WTC11 (cell line): ENCODE measurements at regions not wholly inside any gene's neighbourhood (a gene's known extent, or its start where the extent isn't known, plus 50 kb on each side); places are given as distances from the start of the nearest gene placed in this dataset.

Experiments
- ATAC-seq: fragments of 200-7000 bp; cut with Tn5 transposase; 2 replicates; pipeline ENCODE4 v1.10.0; 2021; ENCODE audit warnings: mild to moderate bottlenecking, moderate library complexity
- CTCF ChIA-PET: fragments of 300-600 bp; sonication (Branson Sonifier 250); formaldehyde crosslinking; loops from one replicate; lab custom pipeline; 2021; ENCODE audit warnings: antibody characterized with exemption; lab: Charles Lee
- POLR2A ChIA-PET: fragments of 350-600 bp; sonication (Branson Sonifier 250); formaldehyde crosslinking; loops from one replicate; lab custom pipeline; 2021; ENCODE audit warnings: antibody characterized with exemption; lab: Charles Lee
- DNase-seq: peaks from one replicate; pipeline ENCODE4 v3.0.0; 2021; ENCODE audit warnings: low spot score
- H3K27ac Mint-ChIP-seq: 2 replicates; pipeline ENCODE4 v1.8.0; 2021; ENCODE audit warnings: mixed read lengths
- H3K27me3 Mint-ChIP-seq: 2 replicates; pipeline ENCODE4 v1.8.0; 2021; ENCODE audit warnings: low read depth, mild to moderate bottlenecking, moderate library complexity, mixed read lengths
- H3K36me3 Mint-ChIP-seq: 2 replicates; pipeline ENCODE4 v1.8.0; 2021; ENCODE audit warnings: mixed read lengths
- H3K4me1 Mint-ChIP-seq: 2 replicates; pipeline ENCODE4 v1.8.0; 2022; ENCODE audit warnings: mixed read lengths
- H3K4me3 Mint-ChIP-seq: 2 replicates; pipeline ENCODE4 v1.8.0; 2021; ENCODE audit warnings: mild to moderate bottlenecking, moderate library complexity, mixed read lengths
- H3K9me3 Mint-ChIP-seq: 2 replicates; pipeline ENCODE4 v1.8.0; 2021; ENCODE audit warnings: mixed read lengths
- CBFB ChIP-seq: sonication (generic); formaldehyde crosslinking; IDR thresholded peaks from 2 replicates; pipeline ENCODE4 v1.8.1; 2022; ENCODE audit warnings: mild to moderate bottlenecking, low read depth, missing genetic modification reagents
- CREB1 ChIP-seq: sonication (generic); formaldehyde crosslinking; IDR thresholded peaks from 2 replicates; pipeline ENCODE4 v1.8.0; 2023; ENCODE audit warnings: mild to moderate bottlenecking, missing genetic modification reagents
- ELF4 ChIP-seq: sonication (generic); formaldehyde crosslinking; IDR thresholded peaks from 2 replicates; pipeline ENCODE4 v1.8.1; 2022; ENCODE audit warnings: low read depth, mild to moderate bottlenecking, moderate library complexity, missing genetic modification reagents
- ESRRA ChIP-seq: sonication (generic); formaldehyde crosslinking; IDR thresholded peaks from 2 replicates; pipeline ENCODE4 v1.8.1; 2022; ENCODE audit warnings: mild to moderate bottlenecking, missing genetic modification reagents, borderline replicate concordance
- GABPB1 ChIP-seq: sonication (generic); formaldehyde crosslinking; IDR thresholded peaks from 2 replicates; pipeline ENCODE4 v1.8.1; 2023; ENCODE audit warnings: mild to moderate bottlenecking, missing genetic modification reagents
- HMGA2 ChIP-seq: fragments of 250-450 bp; sonication (Bioruptor Pico); IDR thresholded peaks from 2 replicates; pipeline ENCODE4 v1.4.0; 2021; ENCODE audit warnings: mild to moderate bottlenecking, moderate library complexity
- JUN ChIP-seq: sonication (generic); formaldehyde crosslinking; IDR thresholded peaks from 2 replicates; pipeline ENCODE4 v1.8.0; 2023; ENCODE audit warnings: mild to moderate bottlenecking, missing genetic modification reagents
- MXD4 ChIP-seq: fragments of 250-450 bp; sonication (Bioruptor Pico); IDR thresholded peaks from 2 replicates; pipeline ENCODE4 v1.8.0; 2021; ENCODE audit warnings: mild to moderate bottlenecking, moderate library complexity, borderline replicate concordance
- MYBL2 ChIP-seq: sonication (generic); formaldehyde crosslinking; IDR thresholded peaks from 2 replicates; pipeline ENCODE4 v1.8.1; 2023; ENCODE audit warnings: mild to moderate bottlenecking, moderate library complexity, missing genetic modification reagents
- NFATC4 ChIP-seq: fragments of 250-450 bp; sonication (Bioruptor Pico); IDR thresholded peaks from 2 replicates; pipeline ENCODE4 v1.9.0; 2021; ENCODE audit warnings: mild to moderate bottlenecking
- NFE2L1 ChIP-seq: sonication (generic); formaldehyde crosslinking; IDR thresholded peaks from 2 replicates; pipeline ENCODE4 v1.8.1; 2023; ENCODE audit warnings: missing genetic modification reagents
- NR1H2 ChIP-seq: sonication (generic); formaldehyde crosslinking; IDR thresholded peaks from 2 replicates; pipeline ENCODE4 v1.9.0; 2021; ENCODE audit warnings: mild to moderate bottlenecking, moderate library complexity, missing genetic modification reagents
- NR3C1 ChIP-seq: sonication (generic); formaldehyde crosslinking; conservative IDR thresholded peaks from 2 replicates; pipeline ENCODE4 v1.8.1; 2023; ENCODE audit warnings: low read depth, mild to moderate bottlenecking, missing genetic modification reagents
- OVOL2 ChIP-seq: fragments of 250-450 bp; sonication (Bioruptor Pico); IDR thresholded peaks from 2 replicates; pipeline ENCODE4 v1.9.0; 2021; ENCODE audit warnings: mild to moderate bottlenecking, borderline replicate concordance
- PRRX2 ChIP-seq: fragments of 250-450 bp; sonication (Bioruptor Pico); IDR thresholded peaks from 2 replicates; pipeline ENCODE4 v1.8.0; 2021; ENCODE audit warnings: mild to moderate bottlenecking
- SOX15 ChIP-seq: fragments of 250-450 bp; sonication (Bioruptor Pico); IDR thresholded peaks from 2 replicates; pipeline ENCODE4 v1.9.0; 2021; ENCODE audit warnings: mild to moderate bottlenecking
- TCF7 ChIP-seq: sonication (generic); formaldehyde crosslinking; IDR thresholded peaks from 2 replicates; pipeline ENCODE4 v1.8.0; 2022; ENCODE audit warnings: mild to moderate bottlenecking, low read depth, missing genetic modification reagents, moderate library complexity
- TP53 ChIP-seq: sonication (generic); formaldehyde crosslinking; IDR thresholded peaks from 2 replicates; pipeline ENCODE4 v1.8.1; 2023; ENCODE audit warnings: mild to moderate bottlenecking, missing genetic modification reagents
- USF1 ChIP-seq: sonication (generic); formaldehyde crosslinking; IDR thresholded peaks from 2 replicates; pipeline ENCODE4 v1.8.0; 2022; ENCODE audit warnings: mild to moderate bottlenecking, missing genetic modification reagents
- ZNF138 ChIP-seq: sonication (generic); formaldehyde crosslinking; conservative IDR thresholded peaks from 2 replicates; pipeline ENCODE4 v1.8.1; 2022; ENCODE audit warnings: mild to moderate bottlenecking, moderate library complexity, missing genetic modification reagents
- ZNF219 ChIP-seq: sonication (generic); formaldehyde crosslinking; IDR thresholded peaks from 2 replicates; pipeline ENCODE4 v1.8.0; 2023; ENCODE audit warnings: missing genetic modification reagents, mild to moderate bottlenecking, borderline replicate concordance
- ZNF263 ChIP-seq: sonication (generic); formaldehyde crosslinking; IDR thresholded peaks from 2 replicates; pipeline ENCODE4 v1.8.1; 2022; ENCODE audit warnings: low read depth, mild to moderate bottlenecking, moderate library complexity, missing genetic modification reagents
- ZNF281 ChIP-seq: sonication (generic); formaldehyde crosslinking; IDR thresholded peaks from 2 replicates; pipeline ENCODE4 v1.8.0; 2023; ENCODE audit warnings: mild to moderate bottlenecking, missing genetic modification reagents
- ZNF671 ChIP-seq: fragments of 250-450 bp; sonication (Bioruptor Pico); IDR thresholded peaks from 2 replicates; pipeline ENCODE4 v1.8.0; 2021; ENCODE audit warnings: mild to moderate bottlenecking
- TF ChIP-seq, protein P1 (sequence below): fragments of 250-450 bp; sonication (Bioruptor Pico); IDR thresholded peaks from 2 replicates; pipeline ENCODE4 v1.9.0; 2021; ENCODE audit warnings: mild to moderate bottlenecking
- TF ChIP-seq, protein P2 (sequence below): sonication (generic); formaldehyde crosslinking; conservative IDR thresholded peaks from 2 replicates; pipeline ENCODE4 v1.8.1; 2023; ENCODE audit warnings: mild to moderate bottlenecking, low read depth, missing genetic modification reagents, moderate library complexity

DNA sequence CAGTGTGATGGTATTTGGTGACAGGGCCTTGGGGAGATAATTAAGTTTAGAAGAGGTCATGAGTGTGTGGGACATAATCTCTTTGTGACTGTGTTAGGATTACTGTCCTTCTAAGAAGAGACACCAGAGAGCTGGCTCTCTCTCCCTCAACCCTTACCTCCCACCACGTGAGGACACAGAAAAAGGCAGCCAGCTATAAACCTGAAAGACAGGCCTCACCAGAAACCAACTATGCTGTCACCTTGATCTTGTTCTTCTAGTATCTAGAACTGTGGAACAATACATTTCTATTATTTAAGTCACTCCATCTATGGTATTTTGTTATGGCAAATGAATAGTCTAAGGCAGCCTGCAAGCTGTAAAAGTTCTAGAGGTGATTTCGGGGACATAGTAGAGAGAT lies 203.7 kb downstream of the OTOR start:
- TF ChIP-seq HMGA2 (CRISPR knock-in tag), result no peak
- TF ChIP-seq, protein P1, sequence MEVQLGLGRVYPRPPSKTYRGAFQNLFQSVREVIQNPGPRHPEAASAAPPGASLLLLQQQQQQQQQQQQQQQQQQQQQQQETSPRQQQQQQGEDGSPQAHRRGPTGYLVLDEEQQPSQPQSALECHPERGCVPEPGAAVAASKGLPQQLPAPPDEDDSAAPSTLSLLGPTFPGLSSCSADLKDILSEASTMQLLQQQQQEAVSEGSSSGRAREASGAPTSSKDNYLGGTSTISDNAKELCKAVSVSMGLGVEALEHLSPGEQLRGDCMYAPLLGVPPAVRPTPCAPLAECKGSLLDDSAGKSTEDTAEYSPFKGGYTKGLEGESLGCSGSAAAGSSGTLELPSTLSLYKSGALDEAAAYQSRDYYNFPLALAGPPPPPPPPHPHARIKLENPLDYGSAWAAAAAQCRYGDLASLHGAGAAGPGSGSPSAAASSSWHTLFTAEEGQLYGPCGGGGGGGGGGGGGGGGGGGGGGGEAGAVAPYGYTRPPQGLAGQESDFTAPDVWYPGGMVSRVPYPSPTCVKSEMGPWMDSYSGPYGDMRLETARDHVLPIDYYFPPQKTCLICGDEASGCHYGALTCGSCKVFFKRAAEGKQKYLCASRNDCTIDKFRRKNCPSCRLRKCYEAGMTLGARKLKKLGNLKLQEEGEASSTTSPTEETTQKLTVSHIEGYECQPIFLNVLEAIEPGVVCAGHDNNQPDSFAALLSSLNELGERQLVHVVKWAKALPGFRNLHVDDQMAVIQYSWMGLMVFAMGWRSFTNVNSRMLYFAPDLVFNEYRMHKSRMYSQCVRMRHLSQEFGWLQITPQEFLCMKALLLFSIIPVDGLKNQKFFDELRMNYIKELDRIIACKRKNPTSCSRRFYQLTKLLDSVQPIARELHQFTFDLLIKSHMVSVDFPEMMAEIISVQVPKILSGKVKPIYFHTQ (CRISPR knock-in tag), result no peak
- TF ChIP-seq ESRRA (CRISPR knock-in tag), result no peak
- no peak for TF ChIP-seq PRRX2
- no peak for TF ChIP-seq ZNF263
- no peak for TF ChIP-seq ZNF219 (CRISPR knock-in tag)
- TF ChIP-seq ZNF281 (CRISPR knock-in tag), result no peak
- no peak for TF ChIP-seq CBFB (CRISPR knock-in tag)
- no peak for TF ChIP-seq ZNF138 (CRISPR knock-in tag)
- no peak for TF ChIP-seq SOX15 (CRISPR knock-in tag)
- no peak for TF ChIP-seq NFE2L1
- no peak for TF ChIP-seq USF1 (CRISPR knock-in tag)
- no peak for TF ChIP-seq NFATC4 (CRISPR knock-in tag)
- no peak for TF ChIP-seq TP53 (CRISPR knock-in tag)
- no peak for TF ChIP-seq ZNF671 (CRISPR knock-in tag)
- no peak for TF ChIP-seq GABPB1 (CRISPR knock-in tag)
- TF ChIP-seq, all 79 proteins: peak for 0
- no peaks in the 10 kb centered on the region for H3K27me3 Mint-ChIP-seq
- POLR2A ChIA-PET, result no interaction called here
- H3K27ac Mint-ChIP-seq, result no peak overlapping the region
- no peak for ATAC-seq
- H3K4me3 Mint-ChIP-seq, result no peak overlapping the region
- CTCF ChIA-PET, result no interaction called here
- no peak for DNase-seq
- H3K9me3 Mint-ChIP-seq, result peaks cover 21% of the 10 kb centered on the region
- H3K4me1 Mint-ChIP-seq, result peaks cover 37% of the 10 kb centered on the region
- H3K36me3 Mint-ChIP-seq, result peaks cover 14% of the 10 kb centered on the region

- DNase-seq (no peak), ATAC-seq (no peak)
- Mint-ChIP-seq H3K27ac (no peak overlapping the region), H3K27me3 (no peaks in the 10 kb centered on the region), H3K4me3 (no peak overlapping the region), H3K9me3 (peaks cover 30% of the 10 kb centered on the region), H3K4me1 (peaks cover 37% of the 10 kb centered on the region), H3K36me3 (peaks cover 14% of the 10 kb centered on the region)
- CTCF ChIA-PET, result no interaction called here
- POLR2A ChIA-PET, result no interaction called here
- TF ChIP-seq NR3C1 (CRISPR knock-in tag) (no peak), OVOL2 (CRISPR knock-in tag) (no peak), PRRX2 (no peak), JUN (CRISPR knock-in tag) (no peak), NR1H2 (CRISPR knock-in tag) (no peak), MXD4 (CRISPR knock-in tag) (no peak), ELF4 (CRISPR knock-in tag) (no peak), MYBL2 (CRISPR knock-in tag) (no peak), TCF7 (CRISPR knock-in tag) (no peak), CREB1 (CRISPR knock-in tag) (no peak), SOX15 (CRISPR knock-in tag) (no peak), CBFB (CRISPR knock-in tag) (no peak), ZNF281 (CRISPR knock-in tag) (no peak)
- TF ChIP-seq, protein P2, sequence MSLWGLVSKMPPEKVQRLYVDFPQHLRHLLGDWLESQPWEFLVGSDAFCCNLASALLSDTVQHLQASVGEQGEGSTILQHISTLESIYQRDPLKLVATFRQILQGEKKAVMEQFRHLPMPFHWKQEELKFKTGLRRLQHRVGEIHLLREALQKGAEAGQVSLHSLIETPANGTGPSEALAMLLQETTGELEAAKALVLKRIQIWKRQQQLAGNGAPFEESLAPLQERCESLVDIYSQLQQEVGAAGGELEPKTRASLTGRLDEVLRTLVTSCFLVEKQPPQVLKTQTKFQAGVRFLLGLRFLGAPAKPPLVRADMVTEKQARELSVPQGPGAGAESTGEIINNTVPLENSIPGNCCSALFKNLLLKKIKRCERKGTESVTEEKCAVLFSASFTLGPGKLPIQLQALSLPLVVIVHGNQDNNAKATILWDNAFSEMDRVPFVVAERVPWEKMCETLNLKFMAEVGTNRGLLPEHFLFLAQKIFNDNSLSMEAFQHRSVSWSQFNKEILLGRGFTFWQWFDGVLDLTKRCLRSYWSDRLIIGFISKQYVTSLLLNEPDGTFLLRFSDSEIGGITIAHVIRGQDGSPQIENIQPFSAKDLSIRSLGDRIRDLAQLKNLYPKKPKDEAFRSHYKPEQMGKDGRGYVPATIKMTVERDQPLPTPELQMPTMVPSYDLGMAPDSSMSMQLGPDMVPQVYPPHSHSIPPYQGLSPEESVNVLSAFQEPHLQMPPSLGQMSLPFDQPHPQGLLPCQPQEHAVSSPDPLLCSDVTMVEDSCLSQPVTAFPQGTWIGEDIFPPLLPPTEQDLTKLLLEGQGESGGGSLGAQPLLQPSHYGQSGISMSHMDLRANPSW (CRISPR knock-in tag), result no peak
Observed at GRCh38 chr20:16952965-16953364, 204.8 kb downstream of the OTOR start.
